Stimulated activated CD8-positive, alpha-beta memory T cell treated with anti-CD3 and anti-CD28 coated beads, Interleukin-4, amount 100 ng/mL, for 48 hours (primary cell): ENCODE measurements at regions not wholly inside any gene's neighbourhood (a gene's known extent, or its start where the extent isn't known, plus 50 kb on each side); places are given as distances from the start of the nearest gene placed in this dataset.

ENCODE experiments used
- DNase-seq: peaks from one replicate; pipeline ENCODE4 v3.0.0-alpha.2; 2020

DNA sequence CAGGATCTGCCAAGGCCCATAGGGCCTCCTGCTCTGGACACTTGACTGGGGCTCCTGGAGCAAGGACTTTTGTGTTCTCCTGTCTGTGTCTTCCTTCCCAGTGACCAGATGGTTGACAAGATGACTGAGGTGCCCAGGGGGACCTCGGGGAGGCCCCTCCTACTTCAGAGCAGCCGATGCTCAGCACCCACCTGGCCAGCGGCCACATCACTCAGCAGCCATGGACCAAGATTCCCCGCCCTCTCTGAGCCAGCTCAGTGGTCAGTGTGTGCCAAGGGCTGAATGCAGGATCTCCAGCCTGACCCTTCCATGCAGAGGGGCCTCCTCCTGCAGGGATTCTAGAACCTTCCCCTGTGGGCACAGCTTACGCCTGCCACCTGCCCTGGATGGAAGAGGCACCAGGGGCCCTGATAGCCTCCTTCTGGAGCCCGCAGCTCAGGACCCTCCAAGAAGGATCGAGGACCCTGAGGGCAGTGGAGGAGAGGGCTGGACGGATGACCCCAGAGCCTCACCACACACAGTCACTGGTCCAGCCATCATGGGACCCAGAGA lies 87.4 kb upstream of the GPC1 start:
- DNase-seq: no peak

DNA sequence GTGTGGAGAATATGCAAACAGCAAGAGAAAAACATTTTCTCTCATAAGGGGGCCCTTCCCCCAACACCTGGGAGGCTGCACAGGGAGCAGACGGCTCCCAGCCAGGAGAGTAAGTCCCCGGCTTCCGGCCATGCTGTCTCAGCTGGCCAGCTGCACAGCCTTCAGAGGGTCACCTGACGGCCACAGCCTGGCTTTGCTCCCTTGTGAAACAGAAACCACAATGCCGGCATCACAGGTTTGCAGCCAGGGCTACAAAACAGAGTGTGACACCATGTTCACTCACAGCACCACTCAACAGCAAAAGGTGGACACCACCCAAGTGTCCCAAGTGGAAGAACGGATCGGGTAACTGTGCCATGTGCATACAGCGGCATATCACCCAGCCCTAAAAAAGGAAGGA lies 86.9 kb upstream of the GPC1 start:
- DNase-seq: no peak

DNA sequence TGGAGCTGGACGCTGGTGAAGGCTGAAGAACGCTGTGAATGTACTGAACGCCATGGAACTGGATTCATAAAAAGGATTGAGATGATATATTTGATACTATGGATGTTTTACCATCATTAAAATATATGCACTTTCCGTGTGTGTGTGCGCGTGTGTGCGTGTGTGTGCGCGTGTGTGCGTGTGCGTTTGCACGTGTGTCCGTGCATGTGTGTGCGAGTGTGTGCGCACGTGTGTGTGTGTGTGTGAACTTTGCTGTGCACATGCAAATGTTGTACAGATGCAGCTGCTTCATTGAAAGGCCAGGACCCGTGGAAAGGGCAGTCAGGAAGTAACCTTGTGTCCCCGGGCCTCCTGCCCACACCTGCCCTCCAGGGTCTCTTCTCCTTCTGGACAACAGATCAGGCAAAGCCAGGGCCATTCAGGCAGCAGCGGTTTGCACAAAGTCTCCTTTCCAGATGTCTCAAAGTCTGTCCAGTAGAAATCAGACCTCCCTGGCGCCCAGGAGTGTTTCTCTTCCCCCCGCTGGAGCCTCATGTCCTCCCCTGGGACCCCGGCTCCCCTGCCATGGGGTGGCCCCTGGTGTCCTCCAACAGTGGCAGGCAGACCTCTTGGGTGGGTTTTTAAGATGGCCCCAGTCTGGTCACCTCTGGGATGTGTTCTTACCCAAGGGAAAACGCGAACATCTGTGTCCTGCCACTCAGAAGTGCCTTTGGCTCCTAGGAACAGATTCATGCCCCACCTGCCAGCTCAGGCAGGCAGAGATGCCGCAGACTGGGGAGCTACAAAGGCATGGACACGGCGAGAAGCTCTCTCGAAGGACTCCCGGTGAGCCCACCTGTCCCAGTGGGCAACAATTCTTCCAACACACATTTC lies 86.1 kb upstream of the GPC1 start:
- no peak for DNase-seq

DNA sequence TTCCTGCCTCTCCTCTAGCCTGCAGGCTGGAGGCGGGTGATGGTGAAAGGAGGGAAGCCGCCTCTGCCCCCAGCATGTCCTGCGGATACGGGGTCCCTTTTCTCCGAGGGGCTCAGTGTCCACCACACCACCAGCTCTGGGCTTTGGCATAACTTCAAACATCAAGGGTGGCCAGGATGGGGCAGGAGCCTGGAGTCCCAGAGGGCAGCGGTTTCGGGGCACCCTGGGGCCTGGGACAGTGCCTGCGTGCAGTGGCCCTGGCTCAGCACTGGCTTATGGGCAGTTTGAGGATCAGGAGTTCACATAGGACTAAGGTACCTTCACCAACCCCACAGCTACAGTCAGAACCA lies 85.5 kb upstream of the GPC1 start:
- DNase-seq: no peak

DNA sequence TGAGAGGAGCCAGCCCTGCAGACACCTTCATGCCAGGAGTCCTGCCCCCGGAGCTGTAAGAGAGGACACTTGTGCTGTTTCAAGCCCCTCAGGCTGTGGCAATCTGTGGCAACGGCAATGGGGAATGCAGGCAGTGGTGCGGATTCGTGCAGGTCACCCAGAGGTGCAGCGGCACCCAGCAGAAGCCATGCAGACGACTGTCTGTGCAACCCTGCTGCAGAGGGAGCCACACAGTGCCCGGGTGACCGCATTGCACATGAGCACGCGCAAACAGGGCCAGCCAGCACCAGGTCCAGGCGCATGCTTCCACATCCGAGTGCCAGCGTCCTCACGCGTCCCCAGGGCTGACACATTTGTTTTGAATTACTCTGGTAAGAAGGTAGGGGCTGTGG lies 84.8 kb upstream of the GPC1 start:
- DNase-seq: no peak

DNA sequence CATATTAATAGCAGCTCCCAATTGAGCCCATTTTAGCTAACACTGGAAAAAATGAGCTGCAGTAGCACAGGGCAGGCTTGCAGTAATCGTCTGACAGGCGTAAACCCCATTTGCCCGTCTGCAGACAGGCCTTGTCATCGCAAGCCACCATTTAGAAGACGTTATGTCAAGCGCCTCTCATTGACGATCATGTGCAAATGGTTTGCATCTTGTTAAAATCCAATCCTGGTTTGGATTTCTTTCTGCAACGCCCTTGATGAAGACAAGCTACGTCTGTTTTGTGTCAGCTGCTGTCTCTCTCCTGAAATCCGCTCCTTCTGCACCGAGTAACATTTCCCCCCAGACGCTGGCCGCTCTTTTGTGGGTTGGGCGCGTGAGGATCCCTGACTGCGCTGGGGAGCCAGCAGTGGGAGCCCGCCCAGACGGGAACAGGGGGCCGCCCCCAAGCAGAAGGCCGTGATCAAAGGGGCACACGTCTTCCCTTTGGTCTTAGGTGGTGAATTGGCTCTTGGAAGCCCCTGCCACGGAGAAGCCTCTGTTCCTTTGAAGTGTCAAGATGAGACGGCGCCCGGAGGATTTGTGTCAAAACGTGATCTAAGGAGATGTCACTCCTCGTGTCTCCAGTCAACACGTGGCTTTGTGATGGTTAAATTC lies 84.2 kb upstream of the GPC1 start:
- no peak for DNase-seq

DNA sequence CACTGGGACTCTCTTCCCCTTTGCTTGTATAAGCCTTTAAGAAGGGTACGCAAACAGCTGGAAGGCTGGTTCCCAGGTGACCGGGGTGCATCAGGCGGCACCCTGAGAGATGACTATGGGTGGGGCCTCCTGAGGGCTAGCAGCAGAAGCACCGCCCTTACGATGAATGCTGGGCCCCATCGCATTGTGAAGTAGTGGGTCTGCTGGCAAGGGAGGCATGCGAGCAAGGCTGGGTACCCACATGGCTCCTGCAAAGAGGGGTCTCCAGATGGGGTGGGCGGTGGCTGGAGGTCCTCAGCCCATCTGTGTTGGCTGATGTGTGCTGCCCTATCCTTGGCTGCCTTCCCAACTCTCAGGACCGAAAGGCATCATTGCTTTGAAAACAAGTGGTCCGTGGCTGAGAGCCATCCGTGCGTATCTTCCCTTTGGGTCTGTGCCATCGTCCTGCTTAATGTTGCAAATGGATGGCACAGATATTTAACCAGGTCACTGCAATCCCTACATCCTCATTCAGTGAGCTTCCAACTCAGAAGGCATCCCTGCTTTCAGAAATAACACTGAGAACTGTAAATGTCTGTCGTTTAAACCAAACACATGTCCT lies 83.5 kb upstream of the GPC1 start:
- no peak for DNase-seq

DNA sequence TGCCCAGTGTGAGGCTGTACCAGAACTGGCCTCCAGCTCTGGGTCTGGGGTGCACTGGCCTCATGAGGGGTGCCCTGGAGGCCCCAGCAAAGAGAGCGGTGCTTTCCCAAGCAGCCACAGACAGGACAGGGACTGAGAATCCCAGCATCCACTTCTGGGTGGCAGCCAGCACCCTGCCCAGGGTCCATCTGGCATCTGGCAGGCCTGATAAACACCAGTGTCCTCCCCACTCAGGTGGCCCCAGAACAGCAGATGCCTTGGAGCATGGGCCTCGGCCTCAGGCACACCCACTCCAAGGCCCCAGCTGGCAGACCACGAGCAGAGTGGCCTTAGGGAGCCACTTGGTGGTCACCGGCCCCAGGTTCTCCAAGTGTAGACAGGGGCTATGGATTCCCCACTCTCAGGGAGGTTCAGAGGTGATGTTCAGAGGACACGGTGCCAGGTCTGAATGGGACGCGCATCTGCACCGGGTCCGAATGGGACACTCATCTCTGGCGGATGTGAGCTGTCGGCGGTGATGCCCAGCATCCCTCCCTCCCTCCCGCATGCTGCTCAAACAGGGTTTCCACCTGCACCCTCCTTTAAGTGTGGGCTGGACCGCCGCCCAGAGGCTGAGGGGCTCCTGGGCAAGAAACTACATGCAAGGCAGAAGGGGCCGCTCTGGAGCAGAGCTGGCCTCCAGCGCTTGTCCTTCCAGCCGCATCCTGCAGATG lies 82.2 kb upstream of the GPC1 start:
- no peak for DNase-seq

DNA sequence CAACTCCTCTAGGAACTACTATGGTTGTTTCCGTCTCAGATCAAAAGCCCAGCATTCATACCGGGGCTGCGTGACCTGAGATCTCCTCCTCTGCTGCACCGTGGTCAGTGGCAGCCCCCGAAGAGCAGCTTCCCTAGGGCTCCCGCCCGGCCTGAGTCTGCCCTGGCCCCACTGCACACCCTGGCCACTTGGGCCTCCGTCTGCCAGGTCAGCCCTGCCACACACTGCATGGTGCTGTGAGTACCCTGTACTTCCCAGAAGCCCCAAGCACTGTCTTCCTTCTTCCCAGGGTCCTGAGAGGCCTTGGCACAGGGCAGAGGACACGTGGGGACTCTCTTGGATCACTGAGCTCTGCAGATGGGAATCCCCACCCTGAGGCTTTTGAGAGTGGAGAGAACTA lies 81.5 kb upstream of the GPC1 start:
- DNase-seq: no peak

DNA sequence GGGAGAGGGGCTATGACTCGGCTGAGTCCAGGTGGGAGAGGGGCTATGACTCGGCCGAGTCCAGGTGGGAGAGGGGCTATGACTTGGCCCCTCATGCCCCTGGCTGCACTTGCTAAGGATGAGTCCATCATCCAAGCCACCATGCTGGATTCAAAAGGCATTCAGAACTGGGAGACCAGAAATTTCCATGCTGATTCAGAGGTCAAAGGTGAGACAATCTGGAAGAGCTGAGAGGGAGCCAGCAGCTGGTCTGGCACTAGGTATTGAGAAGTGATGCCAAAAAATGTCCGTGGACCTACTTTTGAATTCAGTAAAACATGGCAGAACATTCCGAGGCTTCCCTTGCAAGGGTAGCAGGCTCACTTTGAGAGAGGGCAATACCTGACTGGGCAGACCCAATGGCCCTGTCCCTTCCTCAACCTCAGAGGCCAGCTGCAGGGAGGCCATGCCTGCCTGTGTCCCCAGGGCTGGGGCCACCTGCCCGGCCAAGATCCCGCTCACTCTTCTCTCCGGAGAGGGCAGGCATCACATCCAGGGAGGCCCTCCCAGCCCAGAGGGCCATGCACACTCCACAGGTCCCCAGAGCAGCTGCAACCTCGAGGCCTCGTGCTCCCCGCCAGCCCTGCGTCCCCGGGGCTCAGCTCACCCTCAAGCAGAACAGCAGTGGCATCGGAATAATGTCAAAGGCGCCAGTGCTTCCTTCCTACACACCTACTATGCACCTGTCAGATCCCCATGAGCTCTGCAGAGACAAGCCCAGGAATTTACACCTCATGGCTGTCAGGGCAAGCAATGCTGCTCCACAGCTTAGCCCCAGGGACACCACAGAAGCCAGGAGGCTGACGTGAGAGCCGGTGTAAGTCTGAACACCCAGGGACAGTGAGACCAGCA lies 80.2 kb upstream of the GPC1 start:
- no peak for DNase-seq

DNA sequence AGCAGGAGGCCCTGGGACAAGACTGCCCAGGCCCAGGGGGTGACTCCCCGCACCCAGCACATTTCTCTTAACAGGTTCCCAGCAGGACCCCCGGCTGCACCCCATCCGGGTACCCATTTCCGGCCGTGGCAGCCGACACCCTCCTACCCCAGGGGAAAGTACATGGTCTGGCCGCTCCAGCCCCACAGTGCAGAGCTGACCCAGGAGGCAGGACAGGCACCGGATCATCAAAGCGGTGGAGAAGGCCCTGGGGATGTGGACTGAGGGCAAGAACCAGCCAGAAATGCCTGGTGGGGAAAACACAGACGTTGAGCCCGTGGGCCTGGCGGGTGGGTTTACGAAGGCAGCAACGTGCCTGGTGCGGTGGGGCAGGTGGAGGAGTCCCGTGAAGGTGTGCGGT lies 79.5 kb upstream of the GPC1 start:
- DNase-seq: no peak

DNA sequence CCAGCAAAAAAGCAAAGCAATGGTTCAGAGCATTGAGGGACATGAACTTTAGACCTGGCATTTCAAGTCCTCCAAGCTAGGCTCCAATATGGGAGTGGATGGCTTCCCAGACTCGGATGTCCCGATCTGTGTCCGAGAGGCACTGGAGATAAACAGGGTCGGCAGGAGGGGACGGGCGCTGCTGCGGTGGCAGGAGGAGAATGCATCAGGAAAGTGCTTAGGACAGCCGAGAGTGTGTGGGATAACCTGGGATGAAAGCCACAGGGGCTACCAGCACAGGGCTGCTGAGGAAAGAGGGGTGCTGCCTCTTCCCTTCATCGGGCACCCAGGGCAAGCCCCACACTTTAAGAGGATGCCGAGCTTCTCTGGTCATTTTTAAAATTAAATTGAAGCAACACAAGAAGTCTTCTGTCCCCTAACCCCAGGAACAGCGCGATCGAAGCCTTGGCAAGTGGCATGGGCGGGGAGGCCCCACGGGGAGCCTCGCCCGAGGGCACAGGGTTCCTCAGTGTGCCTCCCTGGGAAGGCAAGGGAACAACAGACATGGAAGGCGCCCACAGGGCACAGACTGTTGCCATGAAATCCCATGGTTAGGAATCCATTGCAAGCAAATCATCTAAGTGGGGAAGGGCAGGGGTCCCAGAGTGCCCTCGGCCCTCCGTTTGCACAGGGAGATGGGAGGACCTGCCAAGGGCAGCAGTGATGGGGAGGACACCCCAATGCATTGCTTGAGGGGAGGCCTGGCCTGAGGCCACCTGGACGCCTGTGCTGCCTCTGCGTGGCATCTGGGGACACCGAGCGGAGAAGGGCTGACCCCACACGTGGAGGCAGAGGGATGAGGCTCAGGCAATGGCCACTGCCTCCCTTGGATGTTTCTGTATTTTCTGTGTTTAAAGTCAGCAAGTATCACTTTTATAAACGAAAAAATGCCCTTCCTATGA lies 78.5 kb upstream of the GPC1 start:
- DNase-seq: no peak

DNA sequence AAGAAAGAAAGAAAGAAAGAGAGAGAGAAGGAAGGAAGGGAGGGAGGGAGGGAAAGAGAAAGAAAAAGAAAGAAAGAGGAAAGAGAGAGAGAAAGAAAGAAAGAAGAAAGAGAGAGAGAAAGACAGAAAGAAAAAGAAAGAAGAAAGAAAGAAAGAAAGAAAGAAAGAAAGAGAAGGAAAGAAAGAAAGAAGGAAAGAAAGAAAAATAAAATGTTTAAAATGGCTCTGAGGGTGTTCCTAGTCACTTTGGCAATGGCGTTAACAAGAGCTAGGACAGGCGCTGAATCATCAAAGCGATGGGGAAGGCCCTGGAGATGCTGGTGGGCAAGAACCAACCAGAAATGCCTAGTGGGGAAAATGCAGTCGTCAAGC lies 77.8 kb upstream of the GPC1 start:
- DNase-seq: no peak

DNA sequence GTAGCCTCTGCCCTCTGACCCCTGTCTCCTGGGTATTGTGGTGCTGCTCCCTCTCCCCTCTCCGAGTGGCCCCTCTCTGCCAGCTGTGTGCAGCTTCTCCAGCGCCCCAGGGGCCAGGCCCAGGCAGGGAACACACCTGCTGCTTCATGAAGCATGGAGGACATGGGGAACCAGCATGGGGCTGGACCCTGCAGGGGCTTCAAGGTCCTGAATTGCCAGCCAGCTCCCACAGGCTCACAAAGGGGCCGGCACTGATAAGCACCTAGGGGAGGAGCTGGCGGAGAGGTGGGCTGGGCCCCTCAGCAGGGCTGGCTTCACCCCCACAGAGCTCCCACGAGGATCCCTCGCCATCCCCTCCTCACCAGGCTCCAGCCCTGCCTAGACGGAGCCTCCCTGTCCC lies 77.4 kb upstream of the GPC1 start:
- DNase-seq: no peak

DNA sequence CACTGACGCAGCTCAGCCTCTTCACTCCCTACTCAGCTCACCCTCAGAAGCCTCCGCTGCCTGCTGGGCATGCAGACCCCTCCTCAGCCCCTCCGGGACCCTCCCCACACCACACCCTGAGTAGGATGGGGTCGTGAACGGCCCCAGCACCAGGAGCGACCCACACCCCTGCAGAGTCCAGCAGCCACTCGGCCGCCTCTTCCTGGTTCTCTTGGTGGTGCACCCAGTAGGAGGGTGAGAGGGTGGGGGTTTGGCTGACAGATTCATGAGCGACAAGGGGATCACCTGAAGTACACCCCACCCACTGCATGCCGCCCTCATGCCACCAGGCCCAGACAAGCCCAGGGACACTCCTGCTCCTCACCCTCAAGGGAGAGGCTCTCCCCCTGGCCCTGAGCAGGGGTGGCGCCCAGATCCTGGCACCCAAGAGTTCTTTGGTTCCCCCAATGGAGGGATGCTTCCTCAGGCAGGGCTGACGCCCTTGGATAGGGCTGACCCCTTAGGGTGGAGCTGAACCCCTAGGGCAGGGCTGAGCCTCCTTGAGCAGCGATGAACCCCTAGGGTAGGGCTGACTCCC lies 76.6 kb upstream of the GPC1 start:
- DNase-seq: no peak

DNA sequence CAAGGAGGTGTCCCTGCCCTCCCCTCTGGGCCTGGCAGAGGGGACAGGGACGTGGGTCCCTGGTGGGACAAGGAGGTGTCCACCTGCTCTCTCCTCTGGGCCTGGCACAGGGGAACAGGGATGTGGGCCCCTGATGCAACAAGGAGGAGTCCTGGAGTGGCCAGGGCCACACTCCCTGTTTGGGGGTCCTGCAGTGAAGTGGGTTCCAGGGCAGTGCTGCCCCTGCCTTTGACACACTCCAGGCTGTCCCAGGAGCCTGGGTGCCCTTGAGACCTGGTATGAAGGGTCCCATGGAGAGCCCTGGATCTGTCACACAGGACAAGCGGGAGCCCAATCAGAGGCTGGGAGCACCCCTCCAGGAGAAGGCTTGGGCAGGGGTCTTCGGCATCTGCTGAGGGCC lies 75.8 kb upstream of the GPC1 start:
- no peak for DNase-seq

DNA sequence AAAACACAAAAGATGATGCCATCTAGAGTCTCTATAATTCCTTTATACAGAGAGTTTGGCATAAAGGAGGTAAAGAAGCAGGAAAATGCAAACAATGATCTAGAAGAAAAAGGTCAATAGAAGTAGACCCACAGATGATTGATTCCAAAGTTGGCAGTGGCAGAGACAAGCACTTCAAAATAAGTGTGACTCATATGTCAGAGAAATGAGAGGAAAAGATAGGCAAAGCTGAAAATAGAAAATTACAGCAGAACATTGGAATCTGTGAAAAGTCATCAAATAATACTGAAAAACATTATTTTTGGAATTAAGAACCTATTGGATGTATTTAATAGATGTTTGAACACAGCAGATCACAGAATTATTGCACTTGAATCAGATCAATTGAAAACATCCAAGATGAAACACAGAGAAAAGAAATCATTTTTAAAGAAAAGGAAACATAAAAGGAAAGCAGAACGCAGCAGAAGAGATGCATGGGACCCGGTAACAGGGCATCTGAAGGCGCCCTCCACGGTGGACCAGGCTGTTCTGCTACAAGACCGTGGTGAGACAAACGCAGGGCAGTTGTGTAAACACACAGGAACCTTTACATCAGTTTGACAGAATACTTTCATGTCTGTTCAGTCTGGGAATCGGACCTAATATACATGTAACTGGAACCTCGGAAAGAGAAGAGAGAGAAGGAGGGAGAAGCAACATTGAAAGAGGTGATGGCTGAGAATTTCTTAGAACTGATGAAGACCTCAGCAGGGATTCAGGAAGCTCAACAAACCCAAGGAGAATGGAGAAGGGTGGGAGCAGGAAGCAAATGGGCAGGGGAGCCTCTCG lies 74.6 kb upstream of the GPC1 start:
- no peak for DNase-seq

DNA sequence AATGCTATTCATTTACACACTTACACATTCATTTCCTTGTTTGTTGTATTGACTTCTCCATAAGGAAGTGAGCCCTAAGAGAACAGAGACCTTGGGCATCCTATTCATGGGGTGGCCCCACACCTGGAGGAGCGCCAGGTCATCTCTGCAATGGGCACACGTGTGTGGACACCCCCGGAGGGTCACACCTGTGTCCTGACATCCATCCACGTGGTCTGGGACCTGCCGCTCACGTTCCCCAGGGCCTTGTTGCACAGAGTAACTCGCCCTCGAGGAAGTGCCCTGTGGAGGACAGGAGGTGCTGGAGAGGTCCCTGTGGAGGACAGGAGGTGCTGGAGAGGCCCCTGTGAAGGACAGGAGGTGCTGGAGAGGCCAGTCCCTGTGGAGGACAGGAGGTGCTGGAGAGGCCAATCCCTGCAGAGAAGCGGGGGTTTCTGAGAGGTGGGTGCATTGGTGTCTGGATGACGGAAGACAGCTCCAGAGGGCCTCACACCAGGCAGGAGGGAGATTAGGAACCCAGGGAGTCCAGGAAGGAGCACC lies 73.2 kb upstream of the GPC1 start:
- DNase-seq: no peak
